HT1080 (cell line): ENCODE measurements at regions not wholly inside any gene's neighbourhood (a gene's known extent, or its start where the extent isn't known, plus 50 kb on each side); places are given as distances from the start of the nearest gene placed in this dataset.
"Not testable (repeated sequence)": the region's sequence is repeated elsewhere in the genome, so short reads cannot be mapped to it uniquely, and the experiment has no call there.

Source experiments
- DNase-seq: peaks from one replicate; pipeline ENCODE4 v3.0.0-alpha.2; 2015; ENCODE audit warnings: low read depth

- DNase-seq: not testable (repeated sequence)
Measured at GRCh38 chr15:20290606-20291005, 251.0 kb downstream of the GOLGA6L6 start.

- DNase-seq: not testable (repeated sequence)
Measured at GRCh38 chr15:20289538-20290103, 252.0 kb downstream of the GOLGA6L6 start.

- DNase-seq: not testable (repeated sequence)
Measured at GRCh38 chr15:20288800-20289537, 252.6 kb downstream of the GOLGA6L6 start.

- not testable (repeated sequence) for DNase-seq
Measured at GRCh38 chr15:20286559-20286958, 255.0 kb downstream of the GOLGA6L6 start.

- DNase-seq: not testable (repeated sequence)
Measured at GRCh38 chr15:20285696-20286300, 255.8 kb downstream of the GOLGA6L6 start.

- not testable (repeated sequence) for DNase-seq
Measured at GRCh38 chr15:20284891-20285535, 256.6 kb downstream of the GOLGA6L6 start.

- not testable (repeated sequence) for DNase-seq
Measured at GRCh38 chr15:20283651-20284050, 257.9 kb downstream of the GOLGA6L6 start.

GRCh38 chr15:20282491-20282943 lies 259.1 kb downstream of the GOLGA6L6 start:
- DNase-seq: not testable (repeated sequence)

- not testable (repeated sequence) for DNase-seq
Measured at GRCh38 chr15:20281567-20282275, 259.9 kb downstream of the GOLGA6L6 start.

GRCh38 chr15:20280933-20281463 lies 260.6 kb downstream of the GOLGA6L6 start:
- no peak for DNase-seq

GRCh38 chr15:20280141-20280932 lies 261.3 kb downstream of the GOLGA6L6 start:
- DNase-seq: not testable (repeated sequence)

GRCh38 chr15:20279056-20279455 lies 262.5 kb downstream of the GOLGA6L6 start:
- not testable (repeated sequence) for DNase-seq

- DNase-seq: not testable (repeated sequence)
Measured at GRCh38 chr15:20278376-20278775, 263.2 kb downstream of the GOLGA6L6 start.

- DNase-seq: not testable (repeated sequence)
Measured at GRCh38 chr15:20277451-20277850, 264.1 kb downstream of the GOLGA6L6 start.

- not testable (repeated sequence) for DNase-seq
Measured at GRCh38 chr15:20276312-20277114, 265.1 kb downstream of the GOLGA6L6 start.

- not testable (repeated sequence) for DNase-seq
Measured at GRCh38 chr15:20275373-20275967, 266.1 kb downstream of the GOLGA6L6 start.

- DNase-seq: no peak
Measured at GRCh38 chr15:20272422-20273184, 269.0 kb downstream of the GOLGA6L6 start.

GRCh38 chr15:20271647-20272046 lies 270.0 kb downstream of the GOLGA6L6 start:
- DNase-seq: no peak
